OCI-LY7 (cell line): ENCODE measurements at regions not wholly inside any gene's neighbourhood (a gene's known extent, or its start where the extent isn't known, plus 50 kb on each side); places are given as distances from the start of the nearest gene placed in this dataset.

ENCODE experiments used
- BruUV-seq: library from RNA; stranded (reverse); fragments of 400-500 nt; replicated peaks from 2 replicates; lab custom pipeline; 2021; lab: Mats Ljungman, UMichigan
- CTCF ChIA-PET: fragments of 300-600 bp; sonication (Branson Sonifier 250); formaldehyde crosslinking; loops from one replicate; lab custom pipeline; 2022; ENCODE audit warnings: antibody characterized with exemption; ENCODE audit not compliant: unreplicated experiment; lab: Charles Lee
- POLR2A ChIA-PET: fragments of 300-600 bp; sonication (Branson Sonifier 250); formaldehyde crosslinking; loops from one replicate; lab custom pipeline; 2022; ENCODE audit warnings: antibody characterized with exemption; lab: Charles Lee
- DNase-seq: peaks from one replicate; pipeline ENCODE4 v3.0.0-alpha.2; 2015; ENCODE audit warnings: low spot score
- H2AFZ ChIP-seq: fragments of 200-600 bp; sonication (generic), shearing (Covaris generic); 2 replicates; pipeline ENCODE4 v1.6.1; 2014; ENCODE audit warnings: mild to moderate bottlenecking, antibody characterized with exemption, low read length, moderate library complexity
- H3K27ac ChIP-seq: fragments of 200-600 bp; sonication (generic); 2 replicates; pipeline ENCODE4 v1.5.1; 2014; ENCODE audit warnings: mixed run types, low read depth, mild to moderate bottlenecking, moderate library complexity, low read length, inconsistent platforms; ENCODE audit not compliant: poor library complexity, severe bottlenecking
- H3K36me3 ChIP-seq: fragments of 200-600 bp; sonication (generic); 2 replicates; pipeline ENCODE4 v1.6.1; 2014; ENCODE audit warnings: mild to moderate bottlenecking, antibody characterized with exemption, low read length, moderate library complexity, mixed read lengths; ENCODE audit not compliant: insufficient read depth
- H3K4me1 ChIP-seq: fragments of 200-600 bp; sonication (generic); 2 replicates; pipeline ENCODE4 v1.5.1; 2014; ENCODE audit warnings: mild to moderate bottlenecking, low read length; ENCODE audit not compliant: insufficient read depth, poor library complexity, severe bottlenecking
- H3K4me2 ChIP-seq: fragments of 200-600 bp; sonication (generic); 2 replicates; pipeline ENCODE4 v1.6.1; 2014; ENCODE audit warnings: mild to moderate bottlenecking, low read length
- H3K4me3 ChIP-seq: fragments of 200-600 bp; sonication (generic); 2 replicates; pipeline ENCODE4 v1.5.1; 2014; ENCODE audit warnings: mild to moderate bottlenecking, low read depth, low read length; ENCODE audit not compliant: poor library complexity, severe bottlenecking
- H3K79me2 ChIP-seq: fragments of 200-600 bp; sonication (generic); 2 replicates; pipeline ENCODE4 v1.6.1; 2016; ENCODE audit warnings: low read depth, mild to moderate bottlenecking, low read length, moderate library complexity, mixed read lengths; ENCODE audit not compliant: insufficient read depth
- H3K9me2 ChIP-seq: fragments of 200-600 bp; sonication (generic); 2 replicates; pipeline ENCODE4 v1.6.1; 2016; ENCODE audit warnings: mild to moderate bottlenecking, low read length, mixed read lengths; ENCODE audit not compliant: insufficient read depth
- H3K9me3 ChIP-seq: fragments of 200-600 bp; sonication (generic); 2 replicates; pipeline ENCODE4 v1.6.1; 2014; ENCODE audit warnings: mild to moderate bottlenecking, mixed run types, low read length, mixed read lengths
- H4K20me1 ChIP-seq: fragments of 200-600 bp; sonication (generic); 2 replicates; pipeline ENCODE4 v1.6.1; 2014; ENCODE audit warnings: mild to moderate bottlenecking, antibody characterized with exemption, low read length, moderate library complexity, mixed read lengths; ENCODE audit not compliant: insufficient read depth
- CTCF ChIP-seq: fragments of 200-600 bp; sonication (generic); conservative IDR thresholded peaks from 2 replicates; pipeline ENCODE4 v1.5.1; 2014; ENCODE audit warnings: mild to moderate bottlenecking, antibody characterized with exemption, low read length, moderate library complexity, mixed read lengths
- EZH2phosphoT487 ChIP-seq: fragments of 200-600 bp; sonication (generic); IDR thresholded peaks from 2 replicates; pipeline ENCODE4 v1.6.1; 2018; ENCODE audit warnings: low read depth, borderline replicate concordance, mild to moderate bottlenecking, mixed run types, antibody characterized with exemption, low read length, moderate library complexity, mixed read lengths
- intact Hi-C: fragments of 100-400 bp; cut with micrococcal nuclease; formaldehyde crosslinking; loops from one replicate; pipeline ENCODE4 v1.10.0; 2022; ENCODE audit not compliant: unreplicated experiment

- H4K20me1 ChIP-seq = no peaks in the 10 kb centered on the region
- H3K4me3 ChIP-seq = no peak overlapping the region
- no peak overlapping the region for H3K27ac ChIP-seq
- peaks cover 17% of the 10 kb centered on the region for H3K4me1 ChIP-seq
- BruUV-seq = no TSS peak
- no peaks in the 10 kb centered on the region for H3K9me3 ChIP-seq
- CTCF ChIA-PET = no interaction called here
- POLR2A ChIA-PET = interaction anchor here (0.7 to 1.4 kb wide), 3 partner anchors 8 to 21 kb away, joined by 3 to 5 read pairs (median 4); no protein-coding TSS in a partner anchor
- H3K4me2 ChIP-seq = peak overlapping the region; percentile 40
- intact Hi-C loops = no loop called here
- peak overlapping the region; percentile 35; the same call in 1 of the 2 replicates for H2AFZ ChIP-seq
- DNase-seq = peak; percentile 44
- no peaks in the 10 kb centered on the region for H3K79me2 ChIP-seq
- TF ChIP-seq EZH2phosphoT487 (no peak), CTCF (no peak)
- no peaks in the 10 kb centered on the region for H3K9me2 ChIP-seq
- H3K36me3 ChIP-seq = no peaks in the 10 kb centered on the region
Observed at GRCh38 chr13:50457415-50458393, 385.8 kb downstream of the DLEU7 start.

GRCh38 chr13:50459046-50459445 is 384.4 kb downstream of the DLEU7 start:
- Histone ChIP-seq H2AFZ (no peak overlapping the region), H3K9me2 (no peaks in the 10 kb centered on the region), H4K20me1 (no peaks in the 10 kb centered on the region), H3K36me3 (no peaks in the 10 kb centered on the region), H3K4me2 (no peak overlapping the region), H3K27ac (no peak overlapping the region), H3K4me1 (peaks cover 17% of the 10 kb centered on the region), H3K4me3 (no peak overlapping the region), H3K9me3 (no peaks in the 10 kb centered on the region), H3K79me2 (no peaks in the 10 kb centered on the region)
- intact Hi-C loops = no loop called here
- TF ChIP-seq EZH2phosphoT487 (no peak), CTCF (no peak)
- BruUV-seq = no TSS peak
- CTCF ChIA-PET = no interaction called here
- POLR2A ChIA-PET = interaction anchor here (1.0 kb wide), 1 partner anchor 13 kb away, joined by 3 read pairs; no protein-coding TSS in a partner anchor
- no peak for DNase-seq

GRCh38 chr13:50459658-50460057 is 383.8 kb downstream of the DLEU7 start:
- intact Hi-C loops = loop anchor here (10.0 kb wide), 1 partner anchor 55 kb away; no protein-coding TSS in a partner anchor
- H3K4me3 ChIP-seq = no peak overlapping the region
- H3K27ac ChIP-seq = no peak overlapping the region
- no peaks in the 10 kb centered on the region for H3K79me2 ChIP-seq
- H3K36me3 ChIP-seq = no peaks in the 10 kb centered on the region
- TF ChIP-seq CTCF (no peak), EZH2phosphoT487 (no peak)
- no peaks in the 10 kb centered on the region for H4K20me1 ChIP-seq
- H3K9me3 ChIP-seq = no peaks in the 10 kb centered on the region
- H3K4me1 ChIP-seq = peaks cover 17% of the 10 kb centered on the region
- ChIA-PET CTCF (no interaction called here), POLR2A (interaction anchor here (0.6 to 1.2 kb wide), 4 partner anchors 22 to 392 kb away, joined by 3 to 4 read pairs (median 4); no protein-coding TSS in a partner anchor)
- DNase-seq = no peak
- no peak overlapping the region for H3K4me2 ChIP-seq
- no TSS peak for BruUV-seq
- no peak overlapping the region for H2AFZ ChIP-seq
- no peaks in the 10 kb centered on the region for H3K9me2 ChIP-seq
